ENCODE measurements at regions not wholly inside any gene's neighbourhood (a gene's known extent, or its start where the extent isn't known, plus 50 kb on each side); places are given as distances from the start of the nearest gene placed in this dataset.

DNA sequence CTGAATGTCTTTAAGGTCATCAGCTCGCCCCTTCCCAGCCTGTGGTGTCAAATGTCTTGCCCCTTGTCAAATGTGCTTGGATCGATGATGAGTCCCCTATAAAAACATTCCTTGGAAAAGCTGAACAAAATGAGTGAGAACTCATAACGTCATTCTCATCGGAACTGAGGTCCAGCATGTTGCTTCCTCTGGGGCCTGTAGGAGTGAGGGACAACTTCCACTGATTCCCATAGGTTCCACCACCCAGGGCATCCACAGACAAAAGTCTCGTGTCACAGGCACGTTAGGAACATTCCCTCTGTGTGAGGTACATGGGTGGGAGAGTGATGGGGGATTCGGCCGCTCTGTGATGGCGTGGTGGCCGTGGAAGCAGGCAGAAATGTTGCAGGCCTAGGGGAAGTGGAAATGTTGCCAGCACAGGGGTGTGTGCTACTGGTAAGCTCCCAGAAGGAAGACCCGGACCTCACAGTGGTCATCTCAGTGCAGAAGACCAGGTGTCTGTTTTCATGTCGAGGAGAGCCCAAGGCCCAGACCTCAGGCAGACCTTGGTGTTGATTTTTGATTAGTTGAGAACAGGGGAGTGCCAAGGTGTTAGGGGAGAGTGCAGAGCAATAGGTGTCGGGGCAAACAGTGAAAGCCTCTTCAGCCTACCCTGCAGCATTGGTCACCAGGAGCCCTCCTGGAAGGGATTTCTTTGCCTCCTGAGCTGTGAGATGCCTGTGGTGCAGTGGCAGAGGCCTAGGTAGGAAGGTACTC is 96.8 kb downstream of the SNRPN start:
- no peak for DNase-seq (ENCODE audit: low read depth in 4 of 4, low spot score in 3 of 4)

DNA sequence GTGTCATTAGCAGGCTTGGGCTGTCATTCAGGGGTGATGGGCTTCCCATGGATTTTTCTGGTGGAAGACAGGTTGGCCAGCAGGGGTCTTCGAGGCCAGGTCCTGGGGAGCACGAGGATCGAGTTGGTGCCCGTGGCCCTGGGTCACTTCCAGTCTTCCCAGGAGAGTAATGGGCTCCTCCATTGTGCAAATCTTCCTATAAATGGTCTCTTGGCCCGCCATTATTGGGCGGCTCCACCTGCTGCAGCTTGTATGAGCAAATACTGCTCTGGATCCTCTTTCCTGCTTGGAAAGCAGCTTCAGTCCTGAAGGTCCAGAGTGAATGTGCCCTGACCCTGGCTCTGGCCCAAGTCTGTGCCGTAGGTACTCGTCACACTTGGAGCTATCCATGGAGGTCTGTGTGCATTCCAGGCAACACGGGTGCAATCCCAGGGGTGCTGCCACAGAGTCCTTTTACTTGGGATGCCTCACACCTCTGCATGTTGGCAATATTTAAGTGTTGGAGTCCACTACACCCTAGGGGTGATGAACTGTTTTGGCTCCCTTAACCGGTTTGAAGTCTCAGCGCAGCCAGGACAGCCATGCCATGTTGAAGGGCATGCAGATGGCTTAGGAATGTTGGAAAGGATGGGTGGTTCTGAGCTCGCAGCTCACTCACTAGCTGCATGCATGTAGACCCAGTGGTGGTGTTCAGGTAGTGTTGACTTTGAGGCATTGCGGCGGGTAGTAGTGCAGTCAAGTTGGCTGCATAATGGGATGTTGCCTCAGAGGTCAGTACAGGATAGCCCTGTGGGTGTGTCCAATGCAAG is 97.6 kb downstream of the SNRPN start:
- no peak for DNase-seq (ENCODE audit: low read depth in 4 of 4, low spot score in 3 of 4)

DNA sequence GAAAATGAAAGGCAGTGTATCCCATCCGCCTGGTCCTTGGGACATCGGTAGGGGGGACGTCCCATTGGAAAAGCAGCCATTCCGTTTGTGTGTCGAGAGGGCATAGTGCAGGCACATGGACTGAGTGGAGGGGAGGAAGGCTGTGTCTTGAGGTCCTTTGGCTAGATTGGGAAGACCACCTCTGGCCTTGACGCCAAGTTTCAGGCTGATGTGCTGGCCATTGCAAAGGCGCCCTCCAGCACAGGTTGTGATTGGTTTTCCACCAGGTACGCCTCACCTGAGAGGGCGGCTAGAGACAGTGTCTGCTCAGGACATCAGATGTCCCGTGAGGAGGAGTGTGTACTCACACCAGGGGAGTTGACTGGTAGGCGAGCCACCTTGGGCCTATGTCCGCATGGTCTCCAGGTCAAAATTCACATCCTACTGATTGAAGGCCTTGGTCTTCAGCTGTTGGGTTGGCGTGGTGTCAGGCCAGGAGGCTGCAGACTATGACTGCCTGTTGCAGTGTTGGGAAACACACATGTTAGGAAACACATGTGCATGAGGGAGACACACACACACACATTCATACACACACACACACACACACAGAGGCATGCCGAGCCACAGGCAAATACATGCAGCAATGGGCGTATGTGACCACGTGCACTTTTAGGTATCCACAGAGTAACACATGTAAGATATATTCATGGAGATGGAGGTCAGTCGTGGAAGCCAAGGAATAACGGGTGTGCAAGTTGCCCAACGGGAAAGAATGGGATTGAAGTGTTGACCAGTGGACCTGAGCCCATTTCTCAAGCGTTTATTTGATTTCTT is 98.4 kb downstream of the SNRPN start:
- DNase-seq (ENCODE audit: low read depth in 4 of 4, low spot score in 3 of 4) = no peak

DNA sequence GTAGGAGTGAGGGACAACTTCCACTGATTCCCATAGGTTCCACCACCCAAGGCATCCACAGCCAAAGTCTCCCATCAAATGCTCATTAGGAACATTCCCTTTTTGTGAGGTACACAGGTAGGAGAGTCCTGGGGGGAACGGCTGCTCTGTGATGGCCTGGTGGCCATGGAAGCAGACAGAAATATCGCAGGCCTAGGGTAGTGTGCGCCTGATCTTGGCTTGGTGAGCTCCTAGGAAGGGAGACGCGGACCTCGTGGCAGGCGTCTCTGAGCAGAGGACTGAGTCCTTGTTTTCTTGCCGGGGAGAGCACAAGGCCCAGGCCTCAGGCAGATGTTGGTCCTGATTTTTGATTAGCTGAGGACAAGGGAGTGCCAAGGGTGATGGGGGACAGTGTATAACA is 99.5 kb downstream of the SNRPN start:
- DNase-seq (ENCODE audit: low read depth in 4 of 4, low spot score in 3 of 4) = no peak

DNA sequence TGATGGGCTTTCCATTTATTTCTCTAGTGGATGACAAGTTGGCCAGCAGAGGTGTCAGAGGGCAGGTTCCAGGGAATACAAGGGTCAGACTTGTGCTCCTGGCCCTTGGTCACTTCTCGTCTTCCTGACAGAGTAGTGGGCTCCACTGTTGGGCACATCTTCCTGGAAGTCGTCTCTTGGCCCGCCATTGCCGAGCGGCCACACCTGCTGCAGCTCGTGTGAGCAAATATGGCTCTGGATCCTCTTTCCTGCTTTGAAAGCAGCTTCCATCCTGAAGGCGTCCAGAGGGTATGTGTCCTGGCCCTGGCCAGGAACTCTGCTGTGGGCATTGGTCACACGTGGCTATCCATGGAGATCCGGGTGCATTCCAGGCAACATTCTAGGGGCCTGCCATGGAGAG is 100.2 kb downstream of the SNRPN start:
- no peak for DNase-seq (ENCODE audit: low read depth in 4 of 4, low spot score in 3 of 4)

DNA sequence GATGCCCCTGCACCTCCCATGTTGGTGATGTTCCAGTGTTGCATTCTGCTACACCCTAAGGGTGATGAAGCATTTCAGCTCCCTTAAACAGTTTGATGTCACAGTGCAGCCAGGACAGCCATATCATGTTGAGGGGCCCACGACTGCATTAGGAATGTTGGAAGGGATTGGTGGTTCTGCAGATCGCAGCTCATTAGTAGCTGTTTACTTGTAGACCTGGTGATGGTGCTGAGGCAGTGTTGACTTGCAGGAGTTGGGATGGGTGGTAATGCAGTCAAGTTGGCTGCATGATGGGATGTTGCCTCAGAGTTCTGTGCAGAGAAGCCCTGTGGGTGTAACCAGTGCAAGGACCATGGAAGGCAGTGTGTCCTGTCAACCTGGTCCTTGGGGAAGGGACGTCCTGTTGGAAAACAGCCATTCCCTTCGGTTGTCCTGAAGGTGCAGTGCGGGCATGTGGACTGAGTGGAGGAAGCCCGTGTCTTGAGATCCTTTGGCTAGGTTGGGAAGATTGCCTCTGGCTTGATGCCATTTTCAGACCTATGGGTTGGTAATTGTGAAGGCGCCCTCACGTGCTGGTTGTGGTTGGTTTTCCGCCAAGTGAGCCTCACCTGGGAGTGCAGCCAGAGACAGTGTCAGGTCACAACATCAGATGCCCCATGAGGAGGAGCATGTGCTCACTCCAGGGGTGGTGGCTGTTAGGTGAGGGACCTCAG is 100.7 kb downstream of the SNRPN start:
- no peak for DNase-seq (ENCODE audit: low read depth in 4 of 4, low spot score in 3 of 4)

DNA sequence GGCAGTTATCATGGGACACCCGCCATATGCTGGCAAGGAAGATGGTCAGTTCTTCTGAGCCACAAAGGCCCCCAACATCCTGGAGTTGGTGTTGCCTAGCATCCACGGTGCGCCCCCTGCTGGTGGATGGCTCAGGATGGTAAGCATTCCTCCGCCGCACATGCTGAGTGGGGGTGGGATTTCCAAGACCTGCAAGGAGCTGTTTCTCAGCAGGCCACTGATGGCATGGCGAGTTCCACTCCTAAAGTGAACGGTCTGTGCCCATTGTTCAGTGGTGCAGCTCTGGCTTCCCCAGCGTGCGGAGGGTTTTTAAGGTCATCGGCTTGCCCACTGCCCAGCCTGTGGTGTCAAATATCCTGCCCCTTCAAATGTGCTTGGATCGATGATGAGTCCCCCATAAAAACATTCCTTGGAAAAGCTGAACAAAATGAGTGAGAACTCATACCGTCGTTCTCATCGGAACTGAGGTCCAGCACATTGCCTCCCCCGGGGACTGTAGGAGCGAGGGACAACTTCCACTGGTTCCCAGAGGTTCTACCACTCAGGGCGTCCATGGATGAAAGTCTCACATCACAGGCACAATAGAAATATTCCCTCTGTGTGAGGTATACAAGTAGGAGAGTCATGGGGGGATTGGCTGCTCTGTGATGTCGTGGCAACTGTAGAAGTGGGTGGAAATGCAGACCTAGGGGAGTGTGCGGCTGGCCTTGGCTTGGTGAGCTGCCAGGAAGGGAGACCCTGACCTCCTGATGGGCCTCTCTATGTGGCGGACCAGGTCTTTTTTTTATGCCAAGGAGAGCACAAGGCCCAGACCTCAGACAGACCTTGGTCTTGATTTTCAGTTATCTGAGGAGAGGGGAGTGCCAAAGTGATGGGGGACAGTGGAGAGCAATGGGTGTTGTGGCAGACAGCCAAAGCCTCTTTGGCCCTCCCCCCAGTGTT is 102.0 kb downstream of the SNRPN start:
- no peak for DNase-seq (ENCODE audit: low read depth in 4 of 4, low spot score in 3 of 4)

DNA sequence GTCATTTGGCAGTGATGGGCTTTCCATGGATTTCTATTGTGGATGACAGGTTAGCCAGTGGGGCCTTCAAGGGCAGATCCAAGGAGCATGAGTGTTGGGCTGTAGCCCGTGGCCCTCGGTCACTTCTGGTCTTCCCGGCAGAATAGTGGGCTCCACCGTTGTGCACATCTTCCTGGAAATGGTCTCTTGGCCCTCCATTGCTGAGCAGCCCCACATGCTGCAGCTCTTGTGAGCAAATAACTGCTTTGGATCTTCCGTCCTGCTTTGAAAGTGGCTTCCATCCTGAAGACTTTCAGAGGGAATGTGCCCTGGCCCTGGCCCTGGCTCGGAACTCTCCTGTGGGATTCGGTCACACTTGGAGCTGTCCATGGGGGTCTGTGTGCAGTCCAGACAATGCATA is 102.8 kb downstream of the SNRPN start:
- no peak for DNase-seq (ENCODE audit: low read depth in 4 of 4, low spot score in 3 of 4)

DNA sequence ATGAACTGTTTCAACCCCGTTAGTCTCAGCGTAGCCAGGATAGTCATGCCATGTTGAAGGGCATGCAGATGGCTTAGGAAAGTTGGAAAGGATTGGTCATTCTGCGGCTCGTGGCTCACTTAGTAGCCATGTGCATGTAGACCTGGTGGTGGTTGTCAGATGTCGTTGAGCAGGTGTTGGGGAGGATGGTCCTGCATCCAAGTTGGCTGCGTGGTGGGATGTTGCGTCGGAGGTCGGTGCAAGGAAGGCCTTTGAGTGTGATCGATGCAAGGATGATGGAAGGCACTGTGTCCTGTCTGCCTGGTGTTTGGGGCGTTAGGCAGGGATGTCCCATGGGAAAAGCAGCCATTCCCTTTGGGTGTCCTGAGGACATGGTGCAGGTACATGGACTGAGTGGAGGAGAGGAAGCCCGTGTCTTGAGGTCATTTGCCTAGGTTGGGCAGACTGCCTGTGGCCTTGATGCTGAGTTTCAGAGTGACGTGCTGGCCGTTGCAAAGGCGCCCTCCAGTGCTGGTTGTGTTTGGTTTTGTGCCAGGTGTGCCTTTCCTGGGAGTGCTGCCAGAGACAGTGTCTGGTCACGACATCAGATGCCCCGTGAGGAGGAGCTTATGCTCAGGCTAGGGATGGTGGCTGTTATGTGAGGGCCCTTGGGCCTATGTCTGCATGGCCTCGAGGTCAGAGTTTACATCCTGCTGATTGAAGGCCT is 103.4 kb downstream of the SNRPN start:
- DNase-seq (ENCODE audit: low read depth in 4 of 4, low spot score in 3 of 4) = no peak

DNA sequence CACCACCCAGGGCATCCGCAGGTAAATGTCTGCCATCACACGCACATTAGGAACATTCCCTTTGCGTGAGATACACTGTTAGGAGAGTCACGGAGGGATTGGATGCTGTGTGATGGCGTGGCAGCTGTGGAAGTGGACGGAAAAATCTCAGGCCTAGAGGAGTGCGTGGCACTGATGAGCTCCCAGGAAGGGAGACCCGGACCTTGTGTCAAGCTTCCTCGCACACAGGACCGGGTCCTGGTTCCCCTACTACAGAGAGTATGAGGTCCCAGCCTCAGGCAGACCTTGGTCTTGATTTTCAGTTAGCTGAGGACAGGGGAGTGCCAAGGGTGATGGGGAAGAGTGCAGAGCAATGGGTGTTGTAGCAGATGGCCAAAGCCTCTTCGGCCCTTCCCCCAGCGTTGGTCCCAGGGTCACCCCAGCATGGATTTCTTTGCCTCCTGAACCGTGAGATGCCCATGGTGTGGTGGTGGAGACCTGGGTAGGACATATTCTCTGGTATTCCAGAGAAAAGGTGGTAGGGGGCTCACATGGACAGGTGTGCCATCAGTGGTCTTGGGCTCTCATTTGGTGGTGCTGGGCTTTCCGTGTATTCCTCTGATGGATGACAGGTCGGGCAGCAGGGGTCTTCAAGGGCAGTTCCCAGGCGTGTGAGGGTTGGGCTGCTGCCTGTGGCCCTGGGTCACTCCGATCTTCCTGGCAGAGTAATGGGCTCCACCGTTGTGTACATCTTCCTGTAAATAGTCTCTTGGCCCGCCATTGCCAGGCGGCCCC is 105.1 kb downstream of the SNRPN start:
- DNase-seq (ENCODE audit: low read depth in 4 of 4, low spot score in 3 of 4) = no peak

DNA sequence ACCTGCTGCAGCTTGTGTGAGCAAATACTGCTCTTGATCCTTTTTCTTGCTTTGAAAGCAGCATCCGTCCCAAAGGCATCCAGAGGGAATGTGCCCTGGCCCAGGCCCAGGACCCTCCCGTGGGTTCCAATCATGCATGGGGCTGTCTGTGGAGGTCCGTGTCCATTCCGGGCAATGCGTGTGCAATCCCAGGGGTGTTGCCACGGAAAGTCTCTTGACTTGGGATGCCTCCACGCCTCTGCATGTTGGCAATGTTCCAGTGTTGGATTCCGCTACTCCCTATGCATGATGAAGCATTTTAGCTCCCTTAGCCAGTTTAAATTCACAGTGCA is 105.7 kb downstream of the SNRPN start:
- no peak for DNase-seq (ENCODE audit: low read depth in 4 of 4, low spot score in 3 of 4)

DNA sequence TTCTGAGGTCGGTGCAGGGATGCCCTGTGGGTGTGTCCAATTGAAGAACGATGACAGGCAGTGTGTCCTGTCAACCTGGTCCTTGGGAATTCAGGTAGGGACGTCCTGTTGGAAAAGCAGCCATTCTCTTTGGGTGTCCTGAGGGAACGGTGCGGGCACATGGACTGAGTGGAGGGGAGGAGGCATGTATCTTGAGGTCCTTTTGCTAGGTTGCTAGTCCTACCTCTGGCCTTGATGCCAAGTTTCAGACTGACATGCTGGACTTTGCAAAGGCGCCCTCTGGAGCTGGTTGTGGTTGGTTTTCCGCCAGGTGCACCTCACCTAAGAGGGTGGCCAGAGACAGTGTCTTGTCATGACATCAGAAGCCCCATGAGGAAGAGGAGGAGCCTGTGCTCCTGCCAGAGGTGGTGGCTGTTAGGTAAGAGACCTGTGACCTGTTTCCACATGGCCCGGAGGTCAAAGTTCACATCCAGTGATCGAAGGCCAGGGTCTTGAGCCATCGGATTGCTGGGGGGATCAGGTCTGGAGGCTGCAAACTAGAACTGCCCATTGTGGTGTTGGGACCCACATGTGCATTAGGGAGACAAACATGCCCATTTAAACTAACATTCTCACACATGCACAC is 106.3 kb downstream of the SNRPN start:
- DNase-seq (ENCODE audit: low read depth in 4 of 4, low spot score in 3 of 4) = no peak

DNA sequence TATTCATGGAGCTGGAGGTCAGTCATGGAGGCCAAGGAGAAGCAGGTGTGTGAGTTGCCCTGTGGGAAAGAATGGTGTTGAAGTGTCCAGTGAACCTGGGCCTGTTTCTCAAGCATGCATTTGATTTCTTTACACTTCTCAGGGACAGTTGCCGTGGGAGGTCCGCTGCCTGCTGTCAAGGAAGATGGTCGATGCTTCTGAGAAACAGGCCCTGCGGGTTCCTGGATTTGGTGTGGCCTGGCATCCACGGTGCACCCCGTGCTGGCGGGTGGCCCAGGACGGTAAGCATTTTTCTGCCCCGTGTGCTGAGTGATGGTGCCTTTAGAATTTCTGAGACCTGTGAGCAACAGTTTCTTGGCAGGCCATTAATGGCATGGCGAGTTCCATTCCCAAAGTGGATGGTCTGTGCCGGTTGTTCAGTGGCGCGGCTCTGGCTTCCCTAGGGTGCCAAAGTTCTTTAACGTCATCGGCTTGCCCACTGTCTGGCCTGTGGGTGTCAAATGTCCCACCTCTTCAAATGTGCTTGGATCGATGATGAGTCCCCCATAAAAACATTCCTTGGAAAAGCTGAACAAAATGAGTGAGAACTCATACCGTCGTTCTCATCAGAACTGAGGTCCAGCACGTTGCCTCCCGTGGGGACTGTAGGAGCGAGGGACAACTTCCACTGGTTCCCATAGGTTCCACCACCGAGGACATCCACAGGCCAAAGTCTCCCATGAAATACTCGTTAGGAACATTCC is 107.2 kb downstream of the SNRPN start:
- DNase-seq (ENCODE audit: low read depth in 4 of 4, low spot score in 3 of 4) = no peak

DNA sequence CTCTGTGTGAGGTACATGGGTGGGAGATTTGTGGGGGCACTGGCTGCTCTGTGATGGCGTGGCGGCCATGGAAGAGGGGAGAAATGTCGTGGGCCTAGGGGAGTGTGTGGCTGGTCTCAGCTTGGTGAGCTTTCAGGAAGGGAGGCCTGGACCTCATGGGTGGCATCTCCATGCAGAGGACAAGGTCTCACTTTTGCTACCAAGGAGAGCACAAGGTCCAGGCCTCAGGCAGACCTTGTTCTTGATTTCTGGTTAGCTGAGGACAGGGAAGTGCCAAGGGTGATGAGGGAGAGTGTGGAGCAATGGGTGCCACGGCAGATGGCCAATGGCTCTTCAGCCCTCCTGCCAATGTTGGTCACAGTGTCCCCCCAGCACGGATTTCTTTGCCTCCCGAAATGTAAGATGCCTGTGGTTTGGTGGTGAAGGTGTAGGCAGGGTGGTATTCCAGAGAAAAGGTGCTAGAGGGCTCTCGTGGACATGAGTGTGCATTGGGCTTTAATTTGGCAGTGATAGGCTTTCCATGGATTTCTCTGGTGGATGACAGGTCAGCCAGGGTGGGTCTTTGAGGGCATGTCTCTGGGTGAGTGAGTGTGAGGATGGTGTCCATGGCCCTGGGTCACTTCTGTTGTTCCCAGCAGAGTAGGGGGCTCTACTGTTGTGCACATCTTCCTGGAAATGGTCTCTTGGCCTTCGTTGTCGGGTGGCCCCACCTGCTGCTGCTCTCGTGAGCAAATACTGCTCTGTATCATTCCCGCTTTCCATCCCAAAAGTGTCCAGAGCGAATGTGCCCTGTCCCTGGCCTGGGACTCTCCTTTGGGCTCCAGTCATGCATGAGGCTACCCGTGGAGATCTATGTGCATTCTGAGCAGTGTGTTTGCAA is 108.0 kb downstream of the SNRPN start:
- DNase-seq (ENCODE audit: low read depth in 4 of 4, low spot score in 3 of 4) = no peak

DNA sequence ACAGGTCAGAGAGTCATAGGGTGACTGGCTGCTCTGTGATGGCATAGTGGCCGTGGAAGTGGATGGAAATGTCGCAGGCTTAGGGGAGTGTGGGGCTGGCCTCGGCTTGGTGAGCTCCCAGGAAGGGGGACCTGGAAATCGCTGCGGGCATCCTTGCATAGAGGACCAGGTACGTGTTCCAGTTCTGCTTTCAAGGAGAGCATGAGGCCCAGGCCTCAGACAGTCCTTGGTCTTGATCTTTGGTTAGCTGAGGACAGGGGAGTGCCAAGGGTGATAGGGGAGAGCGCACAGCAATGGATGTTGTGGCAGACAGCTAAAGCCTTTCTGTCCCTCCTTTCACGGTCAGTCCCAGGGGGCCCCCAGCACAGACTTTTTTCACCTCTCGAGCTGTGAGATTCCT is 110.5 kb downstream of the SNRPN start:
- no peak for DNase-seq (ENCODE audit: low read depth in 4 of 4, low spot score in 3 of 4)

DNA sequence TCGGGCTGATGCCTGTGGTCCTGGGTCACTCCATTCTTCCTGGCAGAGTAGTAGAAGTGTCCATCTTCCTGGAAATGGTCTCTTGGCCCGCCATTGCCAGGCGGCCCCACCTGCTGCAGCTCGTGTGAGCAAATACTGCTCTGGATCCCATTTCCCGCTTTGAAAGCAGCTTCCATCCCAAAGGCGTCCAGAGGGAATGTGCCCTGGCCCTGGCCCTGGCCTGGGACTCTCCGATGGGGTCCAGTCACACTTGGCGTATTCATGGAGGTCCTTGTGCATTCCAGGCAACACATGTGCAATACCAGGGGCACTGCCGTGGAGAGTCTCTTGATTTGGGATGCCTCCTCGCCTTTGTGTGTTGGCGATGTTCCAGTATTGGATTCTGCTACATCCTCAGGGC is 111.1 kb downstream of the SNRPN start:
- no peak for DNase-seq (ENCODE audit: low read depth in 4 of 4, low spot score in 3 of 4)

Measured in left renal pelvis (tissue), 4 donors.